H9 (cell line): ENCODE measurements at regions not wholly inside any gene's neighbourhood (a gene's known extent, or its start where the extent isn't known, plus 50 kb on each side); places are given as distances from the start of the nearest gene placed in this dataset.

Experiments used
- DNase-seq: peaks from one replicate; pipeline ENCODE4 v3.0.0-alpha.2; 2017
- H2AFZ ChIP-seq: one replicate; pipeline ENCODE4 v1.6.1; 2013; ENCODE audit warnings: mild to moderate bottlenecking, low read length, control low read depth, moderate library complexity
- H2AK5ac ChIP-seq: 2 replicates; pipeline ENCODE4 v1.6.1; 2013; ENCODE audit warnings: low read length, control low read depth, mixed read lengths; ENCODE audit not compliant: insufficient read length
- H2BK120ac ChIP-seq: one replicate; pipeline ENCODE4 v1.6.1; 2013; ENCODE audit warnings: low read depth, mild to moderate bottlenecking, low read length, control low read depth, inconsistent platforms; ENCODE audit not compliant: poor library complexity, severe bottlenecking
- H2BK12ac ChIP-seq: 2 replicates; pipeline ENCODE4 v1.6.1; 2013; ENCODE audit warnings: low read length, control low read depth, mixed read lengths, low read depth; ENCODE audit not compliant: insufficient read length
- H2BK15ac ChIP-seq: 2 replicates; pipeline ENCODE4 v1.6.1; 2013; ENCODE audit warnings: low read depth, low read length, control low read depth
- H2BK20ac ChIP-seq: one replicate; pipeline ENCODE4 v1.6.1; 2013; ENCODE audit warnings: low read depth, mild to moderate bottlenecking, low read length, control low read depth, inconsistent platforms; ENCODE audit not compliant: poor library complexity, severe bottlenecking
- H2BK5ac ChIP-seq: 2 replicates; pipeline ENCODE4 v1.6.1; 2013; ENCODE audit warnings: low read length, control low read depth, mixed read lengths; ENCODE audit not compliant: insufficient read length
- H3K14ac ChIP-seq: 2 replicates; pipeline ENCODE4 v1.6.1; 2013; ENCODE audit warnings: low read length, control low read depth; ENCODE audit not compliant: insufficient read depth
- H3K18ac ChIP-seq: 2 replicates; pipeline ENCODE4 v1.6.1; 2013; ENCODE audit warnings: low read depth, mild to moderate bottlenecking, mixed read lengths, low read length, control low read depth; ENCODE audit not compliant: insufficient read length
- H3K23ac ChIP-seq: 2 replicates; pipeline ENCODE4 v1.6.1; 2013; ENCODE audit warnings: low read length, control low read depth, mixed read lengths, low read depth; ENCODE audit not compliant: insufficient read length
- H3K23me2 ChIP-seq: 2 replicates; pipeline ENCODE4 v1.6.1; 2013; ENCODE audit warnings: low read depth, mild to moderate bottlenecking, mixed read lengths, low read length, control low read depth; ENCODE audit not compliant: insufficient read length, poor library complexity, severe bottlenecking
- H3K27ac ChIP-seq: 2 replicates; pipeline ENCODE4 v1.5.1; 2013; ENCODE audit warnings: low read length, control low read depth, mixed read lengths, low read depth; ENCODE audit not compliant: insufficient read length
- H3K27me3 ChIP-seq: 2 replicates; pipeline ENCODE4 v1.6.1; 2013; ENCODE audit warnings: low read length, control low read depth, inconsistent platforms; ENCODE audit not compliant: insufficient read depth
- H3K4ac ChIP-seq: 2 replicates; pipeline ENCODE4 v1.6.1; 2013; ENCODE audit warnings: low read depth, mild to moderate bottlenecking, control low read depth, inconsistent platforms, low read length, moderate library complexity
- H3K4me1 ChIP-seq: 2 replicates; pipeline ENCODE4 v1.6.1; 2013; ENCODE audit warnings: low read length, control low read depth, inconsistent platforms; ENCODE audit not compliant: insufficient read depth
- H3K4me2 ChIP-seq: 2 replicates; pipeline ENCODE4 v1.6.1; 2013; ENCODE audit warnings: low read length, control low read depth, mixed read lengths; ENCODE audit not compliant: insufficient read length, insufficient read depth
- H3K56ac ChIP-seq: 2 replicates; pipeline ENCODE4 v1.6.1; 2013; ENCODE audit warnings: low read depth, mild to moderate bottlenecking, mixed read lengths, low read length, control low read depth; ENCODE audit not compliant: insufficient read length
- H3K79me1 ChIP-seq: 2 replicates; pipeline ENCODE4 v1.6.1; 2013; ENCODE audit warnings: low read depth, mild to moderate bottlenecking, moderate library complexity, low read length, control low read depth, inconsistent platforms; ENCODE audit not compliant: insufficient read depth, poor library complexity, severe bottlenecking
- H3K79me2 ChIP-seq: 2 replicates; pipeline ENCODE4 v1.6.1; 2013; ENCODE audit warnings: low read length, control low read depth, inconsistent platforms; ENCODE audit not compliant: insufficient read depth
- H3K9ac ChIP-seq: 2 replicates; pipeline ENCODE4 v1.6.1; 2013; ENCODE audit warnings: low read length, control low read depth, mixed read lengths; ENCODE audit not compliant: insufficient read length; ENCODE audit errors: extremely low read depth
- H3K9me3 ChIP-seq: one replicate; pipeline ENCODE4 v1.6.1; 2013; ENCODE audit warnings: low read depth, low read length, inconsistent platforms; ENCODE audit not compliant: control insufficient read depth
- H3T11ph ChIP-seq: one replicate; pipeline ENCODE4 v1.6.1; 2013; ENCODE audit warnings: mild to moderate bottlenecking, low read length, control low read depth, inconsistent platforms
- H4K20me1 ChIP-seq: one replicate; pipeline ENCODE4 v1.6.1; 2013; ENCODE audit not compliant: control insufficient read depth, insufficient read length, insufficient read depth
- H4K5ac ChIP-seq: 2 replicates; pipeline ENCODE4 v1.6.1; 2013; ENCODE audit warnings: low read depth, mild to moderate bottlenecking, mixed read lengths, low read length, control low read depth; ENCODE audit not compliant: insufficient read length
- H4K8ac ChIP-seq: replicated peaks from 2 replicates; pipeline ENCODE4 v1.6.1; 2013; ENCODE audit warnings: low read length, control low read depth, mixed read lengths, low read depth; ENCODE audit not compliant: insufficient read length
- H4K91ac ChIP-seq: 2 replicates; pipeline ENCODE4 v1.6.1; 2013; ENCODE audit warnings: low read depth, mild to moderate bottlenecking, moderate library complexity, mixed read lengths, low read length, control low read depth; ENCODE audit not compliant: insufficient read length
- H3K27ac Mint-ChIP-seq, 3 experiments: 2 replicates in 2 of 3; 3 replicates in 1 of 3; pipeline ENCODE4 v1.8.0; 2020 to 2021; ENCODE audit warnings: mixed read lengths in 3 of 3, mild to moderate bottlenecking in 1 of 3, moderate library complexity in 1 of 3
- H3K27me3 Mint-ChIP-seq: 2 replicates; pipeline ENCODE4 v1.8.0; 2021; ENCODE audit warnings: low read depth, mild to moderate bottlenecking, moderate library complexity, mixed read lengths
- H3K36me3 Mint-ChIP-seq, 3 experiments: 2 replicates in 2 of 3; 3 replicates in 1 of 3; pipeline ENCODE4 v1.8.0; 2020 to 2021; ENCODE audit warnings: low read depth in 3 of 3, mixed read lengths in 3 of 3; ENCODE audit not compliant: insufficient read depth in 1 of 3
- H3K4me1 Mint-ChIP-seq, 2 experiments: 2 replicates each; pipeline ENCODE4 v1.8.0; 2020; ENCODE audit warnings: mixed read lengths in 2 of 2
- H3K4me3 Mint-ChIP-seq, 2 experiments: 2 replicates in 1 of 2; 3 replicates in 1 of 2; pipeline ENCODE4 v1.8.0; 2020 to 2021; ENCODE audit warnings: mild to moderate bottlenecking in 2 of 2, mixed read lengths in 2 of 2, moderate library complexity in 1 of 2
- H3K9me3 Mint-ChIP-seq, 2 experiments: 2 replicates in 1 of 2; 3 replicates in 1 of 2; pipeline ENCODE4 v1.8.0; 2020; ENCODE audit warnings: mild to moderate bottlenecking in 2 of 2, mixed read lengths in 2 of 2, moderate library complexity in 1 of 2
- WGBS: extraction: QIAGEN DNeasy Blood & Tissue Kit; methylation state at CpG from one replicate; pipeline ENCODE4 v1.1.7; 2013; ENCODE audit warnings: missing lambda C conversion rate, low lambda C conversion rate, mixed read lengths; ENCODE audit not compliant: insufficient read length; ENCODE audit errors: extremely low coverage; 5-methylcytosine and 5-hydroxymethylcytosine counted together
- TF ChIP-seq, protein P1 (sequence below): fragments of 200-600 bp; sonication (generic); conservative IDR thresholded peaks from 3 replicates; pipeline ENCODE4 v1.8.0; 2021; ENCODE audit warnings: antibody characterized with exemption, mild to moderate bottlenecking

DNA sequence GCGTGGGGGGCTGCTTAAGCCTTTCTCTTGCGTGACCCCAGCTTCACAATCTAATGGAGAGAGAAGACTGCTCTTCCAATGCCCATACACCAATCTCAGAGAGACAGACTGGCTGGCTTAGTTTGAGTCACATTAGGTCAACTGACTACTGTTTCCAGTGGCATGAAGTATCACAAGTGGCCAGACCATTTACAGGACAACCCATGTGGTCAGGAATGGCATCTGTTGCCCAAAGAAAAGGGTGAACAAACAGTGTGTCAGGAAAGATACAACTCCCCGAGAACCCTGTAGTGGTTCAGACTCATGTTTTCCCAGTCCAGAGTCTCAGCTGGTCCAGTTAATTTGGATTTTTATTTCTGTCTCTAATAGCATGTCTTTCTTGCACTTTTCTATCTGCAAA, 177.4 kb upstream of the IL12B start:
- Histone ChIP-seq H3K23me2 (peaks cover 4% of the 10 kb centered on the region), H4K5ac (no peak overlapping the region), H2BK20ac (no peak overlapping the region), H3K79me2 (no peaks in the 10 kb centered on the region), H4K8ac (no peak overlapping the region), H3K4me2 (no peak overlapping the region), H3K56ac (no peak overlapping the region), H3K14ac (no peak overlapping the region), H3K9me3 (no peaks in the 10 kb centered on the region), H3K18ac (no peak overlapping the region), H4K20me1 (no peaks in the 10 kb centered on the region), H3T11ph (no peak overlapping the region), H2BK5ac (no peak overlapping the region), H3K27me3 (no peaks in the 10 kb centered on the region), H3K9ac (no peak overlapping the region), H2BK15ac (no peak overlapping the region), H2AK5ac (no peak overlapping the region), H2AFZ (no peak overlapping the region), H3K23ac (no peak overlapping the region), H2BK12ac (no peak overlapping the region), H3K27ac (no peak overlapping the region), H3K4ac (no peak overlapping the region), H3K4me1 (no peaks in the 10 kb centered on the region), H2BK120ac (no peak overlapping the region), H4K91ac (no peak overlapping the region), H3K79me1 (no peaks in the 10 kb centered on the region)
- H3K27ac Mint-ChIP-seq: no peak overlapping the region
- peaks cover 0 to 2% of the 10 kb centered on the region in 2 experiments; a peak in 1 of 5 replicates for H3K9me3 Mint-ChIP-seq
- peaks cover 8 to 12% of the 10 kb centered on the region in 2 experiments for H3K4me1 Mint-ChIP-seq
- H3K36me3 Mint-ChIP-seq: no peaks in the 10 kb centered on the region; a peak in 1 of 7 replicates
- H3K4me3 Mint-ChIP-seq: no peak overlapping the region
- TF ChIP-seq, protein P1, sequence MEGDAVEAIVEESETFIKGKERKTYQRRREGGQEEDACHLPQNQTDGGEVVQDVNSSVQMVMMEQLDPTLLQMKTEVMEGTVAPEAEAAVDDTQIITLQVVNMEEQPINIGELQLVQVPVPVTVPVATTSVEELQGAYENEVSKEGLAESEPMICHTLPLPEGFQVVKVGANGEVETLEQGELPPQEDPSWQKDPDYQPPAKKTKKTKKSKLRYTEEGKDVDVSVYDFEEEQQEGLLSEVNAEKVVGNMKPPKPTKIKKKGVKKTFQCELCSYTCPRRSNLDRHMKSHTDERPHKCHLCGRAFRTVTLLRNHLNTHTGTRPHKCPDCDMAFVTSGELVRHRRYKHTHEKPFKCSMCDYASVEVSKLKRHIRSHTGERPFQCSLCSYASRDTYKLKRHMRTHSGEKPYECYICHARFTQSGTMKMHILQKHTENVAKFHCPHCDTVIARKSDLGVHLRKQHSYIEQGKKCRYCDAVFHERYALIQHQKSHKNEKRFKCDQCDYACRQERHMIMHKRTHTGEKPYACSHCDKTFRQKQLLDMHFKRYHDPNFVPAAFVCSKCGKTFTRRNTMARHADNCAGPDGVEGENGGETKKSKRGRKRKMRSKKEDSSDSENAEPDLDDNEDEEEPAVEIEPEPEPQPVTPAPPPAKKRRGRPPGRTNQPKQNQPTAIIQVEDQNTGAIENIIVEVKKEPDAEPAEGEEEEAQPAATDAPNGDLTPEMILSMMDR: no peak
- no CpG with 5 or more reads among the region's 3 CpGs for WGBS
- H3K27me3 Mint-ChIP-seq: no peaks in the 10 kb centered on the region
- no peak for DNase-seq
